EL (cell line): ENCODE measurements at regions not wholly inside any gene's neighbourhood (a gene's known extent, or its start where the extent isn't known, plus 50 kb on each side); places are given as distances from the start of the nearest gene placed in this dataset.

Experiments
- DNase-seq: peaks from one replicate; pipeline ENCODE4 v3.0.0-alpha.2; 2016

DNA sequence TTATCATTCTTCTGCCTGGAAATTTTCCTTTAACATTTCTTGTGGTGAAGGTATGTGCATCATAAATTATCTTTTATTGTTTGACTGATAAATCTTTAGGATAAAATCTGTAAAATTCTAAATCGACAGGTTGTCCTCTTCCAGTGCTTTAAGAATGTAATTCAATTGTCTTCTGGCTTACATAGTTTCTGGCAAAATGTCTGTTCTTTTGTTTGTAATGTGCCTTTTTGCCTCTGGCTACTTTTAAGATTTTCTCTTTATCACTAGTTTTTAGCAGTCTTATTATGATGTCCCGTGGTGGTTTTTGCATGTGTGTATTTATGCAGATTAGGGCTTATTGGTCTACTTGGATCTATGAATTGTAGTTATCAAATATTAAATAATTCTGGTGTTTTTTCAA is 203.6 kb upstream of the COPS8 start:
- no peak for DNase-seq

DNA sequence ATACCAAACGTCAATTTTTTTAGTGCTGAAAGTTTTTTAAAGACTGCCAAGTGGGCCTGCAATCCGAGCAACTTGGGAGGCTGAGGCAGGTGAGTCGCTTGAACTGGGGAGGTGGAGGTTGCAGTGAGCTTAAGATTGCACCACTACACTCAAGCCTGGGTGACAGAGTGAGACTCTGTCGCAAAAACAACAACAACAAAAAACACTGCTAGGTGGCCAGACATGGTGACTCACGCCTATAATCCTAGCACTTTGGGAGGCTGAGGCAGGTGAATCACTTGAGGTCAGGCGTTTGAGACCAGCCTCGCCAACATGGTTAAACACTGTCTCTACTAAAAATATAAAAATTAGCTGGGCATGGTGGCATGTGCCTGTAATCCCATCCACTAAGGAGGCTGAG is 202.8 kb upstream of the COPS8 start:
- no peak for DNase-seq

- DNase-seq: no peak
Observed at GRCh38 chr2:236883819-236884218, 201.9 kb upstream of the COPS8 start.

DNA sequence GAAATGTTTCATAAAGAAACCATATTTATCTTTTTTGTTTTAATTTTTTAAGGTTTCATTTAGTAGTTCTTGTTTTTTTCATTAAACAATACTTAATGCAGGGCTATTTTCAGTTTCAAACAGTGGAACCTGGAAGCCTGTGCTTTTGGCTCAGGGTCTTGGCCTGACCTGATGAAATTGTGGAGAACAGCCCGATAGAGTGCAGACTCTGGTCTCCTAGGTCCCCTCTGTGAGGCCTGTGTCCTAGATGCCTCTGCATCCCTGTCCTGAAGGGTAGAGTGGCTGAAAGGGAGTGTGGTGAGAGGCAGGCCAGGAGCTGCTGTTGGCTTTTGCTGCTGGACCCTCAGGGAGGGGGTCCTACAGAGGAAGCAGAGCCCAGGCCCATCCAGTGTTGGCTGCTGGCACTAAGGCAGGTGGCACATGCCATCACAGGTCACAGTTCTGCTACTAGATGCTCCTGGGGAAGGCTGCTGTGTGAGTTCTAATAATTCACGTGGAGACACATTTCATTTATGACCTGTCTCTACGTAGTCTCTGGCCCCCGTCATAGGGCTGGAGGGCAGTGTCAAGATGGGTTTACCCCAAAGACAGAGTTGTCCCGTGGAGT is 201.0 kb upstream of the COPS8 start:
- DNase-seq: no peak

GRCh38 chr2:236886456-236886855 is 199.2 kb upstream of the COPS8 start:
- DNase-seq: no peak

- peak; percentile 69 for DNase-seq
Observed at GRCh38 chr2:236887531-236887930, 198.2 kb upstream of the COPS8 start.

GRCh38 chr2:236887953-236888793 is 197.5 kb upstream of the COPS8 start:
- DNase-seq: peak; percentile 4

DNA sequence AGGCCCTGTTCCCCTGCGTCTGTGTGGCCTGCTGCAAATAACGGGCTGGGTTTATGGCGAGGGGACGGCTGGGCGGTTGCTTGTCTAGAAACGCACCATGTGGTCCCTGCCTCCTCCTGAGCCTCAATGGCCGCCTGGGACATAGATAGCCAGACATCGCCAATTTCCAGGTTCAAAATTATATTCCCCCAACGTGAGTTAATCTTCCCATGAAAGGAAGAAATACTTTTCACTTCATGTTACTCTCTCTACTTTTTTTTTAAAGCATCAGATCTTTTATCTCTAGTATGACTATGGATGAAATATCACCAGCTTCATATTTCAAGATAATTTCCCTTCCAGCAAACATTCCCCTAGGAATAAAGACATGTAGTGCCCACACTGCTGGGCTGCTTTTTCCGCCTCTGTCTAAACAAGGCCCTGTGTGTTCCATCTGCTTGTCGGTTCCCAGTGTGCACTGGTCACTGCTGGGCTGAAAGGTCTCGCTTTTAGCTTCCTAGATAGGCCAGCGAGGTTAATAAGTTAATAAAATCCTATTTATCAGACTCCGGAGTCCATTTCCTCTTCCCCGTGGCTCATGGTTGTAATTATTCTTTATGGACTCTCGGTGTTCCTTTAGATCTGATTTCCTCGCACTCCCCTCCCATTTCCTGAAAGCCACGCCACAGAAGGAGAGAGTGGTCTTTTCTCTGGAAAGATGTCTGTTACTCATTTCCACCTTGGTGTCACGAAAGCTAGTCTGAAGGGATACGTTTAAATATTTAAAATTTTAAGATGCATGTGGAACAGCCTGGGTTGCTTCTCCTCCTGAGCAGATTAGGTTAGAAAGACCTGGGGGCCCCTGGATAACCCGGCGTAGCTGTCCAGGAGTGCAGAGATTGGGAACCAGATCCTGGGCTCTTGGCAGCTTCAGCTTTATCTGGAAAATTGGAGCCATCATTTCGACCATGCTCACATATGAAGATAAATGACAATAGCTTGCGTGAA is 196.6 kb upstream of the COPS8 start:
- DNase-seq: no peak

GRCh38 chr2:236889791-236890704 is 195.6 kb upstream of the COPS8 start:
- DNase-seq: no peak

DNA sequence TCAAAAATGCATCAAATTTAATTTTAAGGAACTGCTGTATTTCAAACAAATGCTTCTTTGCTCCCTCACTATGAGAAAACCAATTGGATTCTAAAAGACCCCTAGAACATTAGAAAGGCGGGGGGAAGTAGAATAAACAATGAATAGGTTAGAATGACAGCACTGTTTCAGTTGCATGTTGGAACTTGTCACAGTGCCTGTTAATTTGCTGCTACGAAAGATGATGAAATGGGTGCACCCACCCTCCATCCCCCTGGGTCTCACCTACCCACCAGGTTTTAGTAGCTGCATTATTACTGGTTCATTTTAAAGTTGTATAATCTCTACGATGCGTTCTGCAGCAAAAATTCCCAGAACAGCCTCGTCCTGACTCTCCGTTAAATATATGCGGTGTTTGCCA is 193.0 kb upstream of the COPS8 start:
- DNase-seq: no peak

- no peak for DNase-seq
Observed at GRCh38 chr2:236894791-236895190, 190.9 kb upstream of the COPS8 start.

DNA sequence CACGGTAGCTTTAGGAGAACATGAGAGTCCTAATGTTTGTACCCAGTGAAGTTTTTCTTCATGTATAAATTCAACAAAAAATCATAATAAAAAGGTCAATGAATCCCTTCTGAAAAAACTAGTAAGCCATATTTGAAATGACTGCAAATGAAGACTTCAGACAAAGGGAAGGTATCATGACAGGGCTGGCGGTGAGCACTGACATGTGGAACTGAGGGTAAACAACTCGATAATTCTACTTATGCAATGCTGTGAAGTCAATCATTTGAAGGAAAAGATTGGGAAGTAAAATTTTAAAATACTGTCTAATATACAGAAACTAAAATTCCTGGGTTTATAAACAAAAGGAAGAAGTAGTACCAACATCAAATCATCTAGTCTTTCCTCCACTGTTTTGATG is 190.2 kb upstream of the COPS8 start:
- no peak for DNase-seq

DNA sequence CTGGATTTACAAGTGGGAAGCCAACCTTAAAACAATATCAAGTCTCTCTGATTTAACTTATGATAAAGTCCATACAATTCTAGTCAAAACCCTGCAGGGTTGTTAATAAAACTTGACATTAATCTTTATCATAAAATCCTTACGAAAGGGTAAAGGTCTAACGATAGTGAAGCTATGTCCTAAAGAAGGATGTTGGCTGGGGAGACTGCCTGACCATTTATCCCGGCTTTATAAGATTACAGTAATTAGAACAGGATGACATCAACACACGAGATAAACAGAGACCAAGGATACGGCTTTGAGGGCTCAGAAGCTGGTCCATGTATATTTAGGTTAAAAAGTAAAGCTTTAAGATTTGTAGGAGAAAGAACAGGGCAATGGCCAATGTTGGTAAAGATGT is 189.0 kb upstream of the COPS8 start:
- no peak for DNase-seq

GRCh38 chr2:236899146-236899545 is 186.5 kb upstream of the COPS8 start:
- no peak for DNase-seq

DNA sequence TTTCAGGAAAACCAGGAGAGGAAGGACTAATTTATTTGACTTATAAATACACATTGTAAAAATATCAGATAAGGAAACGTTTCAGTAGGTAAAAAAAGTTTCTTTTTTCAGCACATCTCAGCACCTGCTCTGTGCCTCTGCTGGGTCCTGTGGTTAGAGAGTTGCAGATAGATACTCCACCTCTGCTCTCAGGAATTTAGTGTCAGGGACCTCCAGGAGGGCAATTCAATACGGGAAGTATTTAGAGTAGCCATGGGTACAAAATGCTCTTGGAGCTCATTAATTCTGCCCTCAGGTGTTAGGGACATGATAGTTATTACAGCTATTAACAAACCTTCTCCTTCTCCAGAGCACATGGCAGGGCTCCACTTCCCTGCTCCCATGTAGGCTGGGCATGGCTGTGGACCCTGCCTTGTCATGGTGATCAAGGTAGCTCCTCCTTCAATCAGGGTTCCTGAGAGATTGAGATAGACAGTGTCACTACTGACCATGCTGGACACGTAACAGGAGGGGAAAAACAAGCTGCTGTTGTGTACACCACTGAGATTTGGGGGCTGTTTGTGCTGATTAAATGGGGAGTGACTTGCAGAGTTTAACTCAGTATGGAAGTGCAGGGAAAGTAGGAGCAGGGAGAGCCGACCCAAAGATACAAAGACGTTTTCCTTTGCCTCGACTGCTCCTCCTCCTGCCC is 185.6 kb upstream of the COPS8 start:
- DNase-seq: no peak

- no peak for DNase-seq
Observed at GRCh38 chr2:236901956-236902355, 183.7 kb upstream of the COPS8 start.

- DNase-seq: no peak
Observed at GRCh38 chr2:236903978-236904377, 181.7 kb upstream of the COPS8 start.

DNA sequence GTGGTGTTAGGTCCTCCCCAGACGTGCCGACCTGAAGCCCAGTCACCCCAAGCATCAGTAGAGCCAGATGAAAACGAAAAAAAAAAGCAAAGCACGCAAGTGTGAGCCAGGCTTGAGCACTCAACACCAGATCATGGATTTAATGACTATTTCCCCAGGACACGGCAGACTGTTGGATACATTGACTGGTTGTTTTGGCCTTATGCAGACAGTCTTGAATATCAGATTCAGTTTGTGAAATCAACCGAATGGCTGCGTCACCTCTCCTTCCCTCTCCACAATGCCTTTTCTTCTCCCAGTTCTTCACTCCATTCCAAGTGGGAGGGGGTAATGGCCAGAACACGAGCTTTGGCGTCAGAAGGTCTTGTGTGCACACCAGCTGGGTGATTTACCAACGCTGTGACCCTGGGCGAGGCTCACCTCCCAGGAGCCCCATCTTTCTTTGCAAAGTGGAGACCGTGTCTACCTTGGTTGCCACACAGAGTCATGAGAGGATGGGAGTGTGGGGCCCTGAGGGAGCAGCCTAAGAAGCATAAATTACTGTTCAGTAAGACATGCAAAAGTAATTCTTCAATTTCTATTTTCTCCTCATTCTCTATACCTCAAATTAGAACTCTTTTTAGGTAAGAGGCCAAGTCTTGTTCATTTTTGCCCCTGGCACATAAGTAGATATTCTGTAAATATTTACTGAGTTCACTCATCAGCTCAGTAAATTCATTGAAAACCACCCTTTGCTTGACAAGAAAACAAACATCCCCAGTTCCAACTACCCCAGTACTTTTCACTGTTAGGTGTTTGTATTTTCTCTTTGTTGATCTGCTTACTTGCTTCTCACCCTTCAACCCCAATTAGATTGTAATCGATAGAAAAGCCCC is 181.1 kb upstream of the COPS8 start:
- no peak for DNase-seq

DNA sequence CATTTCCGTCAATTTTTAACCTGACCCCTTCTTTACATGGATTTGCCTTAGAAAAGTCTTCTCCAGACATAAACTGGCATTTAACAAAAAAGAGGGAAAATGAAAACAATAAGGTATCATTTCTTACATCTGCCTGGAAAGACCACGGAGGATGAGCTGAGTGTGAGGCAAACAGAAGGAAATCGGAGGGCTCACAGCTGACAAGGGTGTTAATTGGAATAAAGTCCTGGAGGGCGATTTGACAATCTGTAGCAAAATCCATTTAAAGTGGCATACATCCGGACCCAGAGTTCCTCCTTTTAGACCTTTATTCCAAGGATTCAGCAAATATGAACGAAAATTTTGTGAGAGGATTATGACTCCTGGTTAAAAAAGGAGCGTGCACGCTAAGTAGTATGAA is 179.7 kb upstream of the COPS8 start:
- no peak for DNase-seq

GRCh38 chr2:236908439-236909192 is 177.1 kb upstream of the COPS8 start:
- DNase-seq: no peak
